ENCODE measurements at regions not wholly inside any gene's neighbourhood (a gene's known extent, or its start where the extent isn't known, plus 50 kb on each side); places are given as distances from the start of the nearest gene placed in this dataset.

DNA sequence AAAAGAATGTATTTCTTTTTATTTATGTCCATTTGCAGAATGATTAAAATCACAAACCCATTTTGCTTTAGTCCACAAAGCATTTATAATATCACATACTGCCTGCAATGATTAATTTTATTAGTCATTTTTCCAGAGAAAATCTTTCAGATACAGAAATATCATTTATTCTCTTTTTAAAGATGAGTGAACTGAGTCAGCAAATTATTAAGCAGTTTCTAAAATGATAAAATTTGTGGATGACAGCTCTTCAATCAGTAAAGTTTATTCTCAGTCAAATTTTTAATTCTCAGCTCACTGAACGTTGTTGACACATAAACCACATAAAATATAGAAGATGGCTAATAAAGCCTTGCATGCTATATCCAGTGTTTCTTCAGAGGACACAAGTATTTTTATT, 485.5 kb downstream of the PRR32 start:
- TF ChIP-seq YY1 (IDR thresholded peaks at IDR 0.05; ENCODE audit: insufficient read depth, insufficient read length) (no peak), ZNF274 (IDR thresholded peaks at IDR 0.05; ENCODE audit: low read depth, low read length) (no peak), SUZ12 (IDR thresholded peaks at IDR 0.05; ENCODE audit: extremely low read depth, insufficient read depth, insufficient read length) (no peak)

All from NT2/D1 (cell line).